ENCODE measurements at regions not wholly inside any gene's neighbourhood (a gene's known extent, or its start where the extent isn't known, plus 50 kb on each side); places are given as distances from the start of the nearest gene placed in this dataset.

DNA sequence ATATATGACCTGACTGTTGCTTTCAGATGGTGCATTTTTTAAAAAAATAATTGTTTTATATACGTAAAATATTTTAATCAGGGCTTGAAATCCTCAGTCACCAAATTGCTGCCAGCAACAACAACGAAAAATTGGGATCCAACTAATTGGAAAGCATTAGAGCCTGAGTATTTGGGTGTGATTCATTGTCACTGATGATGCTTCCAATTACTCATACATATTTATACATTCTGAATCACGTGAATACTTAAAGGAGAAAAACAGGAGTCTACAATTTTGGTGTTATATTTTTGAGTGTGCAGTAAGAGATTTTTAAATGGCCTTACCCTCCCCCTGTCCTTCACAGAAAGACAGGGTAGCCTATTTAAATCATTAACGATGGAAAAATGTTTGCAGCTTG is 765.6 kb upstream of the TENM3 start:
- DNase-seq (ENCODE audit: low read depth in 2 of 2) = no peak

DNA sequence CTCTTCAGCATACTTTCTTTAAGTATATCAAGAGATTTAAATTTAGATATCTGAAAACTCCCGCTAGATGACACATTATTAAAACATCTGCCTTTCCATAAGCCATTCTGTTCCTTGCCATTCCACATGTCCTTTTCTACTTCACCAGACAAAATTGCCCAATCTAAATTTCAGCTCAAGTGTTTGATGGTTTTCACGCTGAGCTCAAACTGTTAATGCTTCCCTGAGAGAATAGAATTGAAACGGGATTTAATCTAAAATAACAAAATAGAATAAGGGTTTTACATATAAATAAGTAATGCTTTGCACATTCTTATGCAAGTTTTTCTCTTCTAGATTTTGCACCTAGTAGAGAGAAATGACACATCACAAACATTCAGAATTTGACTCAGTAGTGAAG is 764.5 kb upstream of the TENM3 start:
- DNase-seq (ENCODE audit: low read depth in 2 of 2) = no peak

- DNase-seq (ENCODE audit: low read depth in 2 of 2) = no peak
These were observed 764.1 kb upstream of the TENM3 start for GRCh38 chr4:181479141-181479540.

- DNase-seq (ENCODE audit: low read depth in 2 of 2) = no peak
These were observed 758.8 kb upstream of the TENM3 start for GRCh38 chr4:181484396-181484795.

GRCh38 chr4:181488926-181489325 is 754.3 kb upstream of the TENM3 start:
- DNase-seq (ENCODE audit: low read depth in 2 of 2) = no peak

DNA sequence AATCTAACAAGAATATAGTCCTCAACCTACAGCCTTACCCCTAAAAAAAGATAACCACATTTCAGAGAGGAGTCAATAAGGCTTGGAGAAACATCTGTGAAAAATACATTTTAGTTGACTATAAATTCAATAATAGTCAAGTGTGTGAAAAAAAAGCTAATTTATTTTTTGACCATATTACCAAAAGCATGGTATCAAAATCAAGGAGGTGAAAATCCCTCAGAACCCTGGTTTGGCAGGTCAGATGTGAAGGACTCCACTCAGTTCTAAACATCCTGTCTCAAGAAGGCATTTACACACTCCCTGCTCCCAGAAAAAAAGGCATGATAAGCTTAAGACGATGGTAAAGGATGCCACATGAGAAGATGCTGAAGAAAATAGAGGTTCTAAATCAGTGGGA is 745.1 kb upstream of the TENM3 start:
- no peak for DNase-seq (ENCODE audit: low read depth in 2 of 2)

DNA sequence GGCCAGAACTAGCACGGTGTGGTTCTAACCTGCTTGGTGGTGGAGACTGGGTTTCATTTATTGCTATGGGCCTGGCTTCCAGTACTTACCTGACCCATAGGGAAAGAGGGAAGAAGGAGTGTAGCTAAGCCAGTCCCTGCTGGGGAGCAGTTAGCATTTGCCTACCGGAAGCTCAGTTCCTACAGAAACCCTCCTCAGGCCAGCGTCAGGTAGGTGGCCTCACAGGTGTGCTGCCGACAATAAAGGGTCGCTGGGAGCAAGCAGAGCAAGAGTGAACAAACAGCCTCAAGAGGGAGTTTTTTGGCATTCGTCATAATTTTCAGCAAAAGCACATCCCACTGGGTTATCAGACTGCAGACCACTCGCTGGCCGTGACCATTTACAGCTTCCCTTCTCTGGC is 740.6 kb upstream of the TENM3 start:
- no peak for DNase-seq (ENCODE audit: low read depth in 2 of 2)

GRCh38 chr4:181503687-181504390 is 739.4 kb upstream of the TENM3 start:
- no peak for DNase-seq (ENCODE audit: low read depth in 2 of 2)

GRCh38 chr4:181504924-181505323 is 738.3 kb upstream of the TENM3 start:
- DNase-seq (ENCODE audit: low read depth in 2 of 2) = no peak

- DNase-seq (ENCODE audit: low read depth in 2 of 2) = no peak
These were observed 735.9 kb upstream of the TENM3 start for GRCh38 chr4:181507180-181507835.

DNA sequence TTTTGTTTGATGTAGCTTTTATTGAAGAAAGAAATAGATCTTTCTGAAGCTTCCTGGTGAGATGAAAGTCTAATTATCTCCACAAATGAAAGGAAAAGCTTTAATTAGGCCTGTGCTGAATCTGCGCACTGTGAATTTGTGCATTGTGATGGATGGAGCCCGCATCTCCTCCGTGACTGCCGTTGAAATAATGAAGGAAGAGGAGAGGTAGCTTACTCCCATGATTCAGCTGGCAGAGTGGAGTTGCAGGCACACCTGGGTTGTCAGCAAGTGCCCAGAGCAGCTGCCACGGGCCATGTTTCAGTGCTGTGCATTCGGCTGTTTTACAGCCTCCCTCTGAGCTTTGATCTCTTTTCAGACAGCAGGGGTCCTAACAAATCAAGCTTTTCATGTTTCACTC is 735.3 kb upstream of the TENM3 start:
- DNase-seq (ENCODE audit: low read depth in 2 of 2) = no peak

- DNase-seq (ENCODE audit: low read depth in 2 of 2) = no peak
These were observed 734.6 kb upstream of the TENM3 start for GRCh38 chr4:181508601-181509000.

- no peak for DNase-seq (ENCODE audit: low read depth in 2 of 2)
These were observed 734.1 kb upstream of the TENM3 start for GRCh38 chr4:181509073-181509472.

- no peak for DNase-seq (ENCODE audit: low read depth in 2 of 2)
These were observed 725.7 kb upstream of the TENM3 start for GRCh38 chr4:181517491-181517890.

- DNase-seq (ENCODE audit: low read depth in 2 of 2) = no peak
These were observed 722.4 kb upstream of the TENM3 start for GRCh38 chr4:181520790-181521189.

DNA sequence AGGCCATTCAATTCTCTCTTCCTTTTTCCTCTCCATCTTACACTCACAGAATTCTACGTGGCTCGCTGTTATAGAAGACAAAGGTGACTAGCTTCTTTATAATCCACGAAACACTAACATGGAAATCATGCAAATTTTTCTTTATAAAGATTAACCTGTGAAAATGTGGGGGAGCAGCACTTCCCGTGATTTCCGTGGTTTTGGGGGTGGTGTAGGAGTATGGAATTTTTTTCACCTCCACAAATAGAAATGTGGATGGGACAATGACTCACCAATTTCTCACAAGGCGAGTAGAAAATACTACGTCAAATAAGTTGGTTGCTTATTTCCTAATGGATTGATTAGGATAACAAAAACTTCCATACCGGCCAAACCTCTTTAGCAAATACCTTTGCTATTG is 719.2 kb upstream of the TENM3 start:
- no peak for DNase-seq (ENCODE audit: low read depth in 2 of 2)

GRCh38 chr4:181524499-181524898 is 718.7 kb upstream of the TENM3 start:
- DNase-seq (ENCODE audit: low read depth in 2 of 2) = no peak

DNA sequence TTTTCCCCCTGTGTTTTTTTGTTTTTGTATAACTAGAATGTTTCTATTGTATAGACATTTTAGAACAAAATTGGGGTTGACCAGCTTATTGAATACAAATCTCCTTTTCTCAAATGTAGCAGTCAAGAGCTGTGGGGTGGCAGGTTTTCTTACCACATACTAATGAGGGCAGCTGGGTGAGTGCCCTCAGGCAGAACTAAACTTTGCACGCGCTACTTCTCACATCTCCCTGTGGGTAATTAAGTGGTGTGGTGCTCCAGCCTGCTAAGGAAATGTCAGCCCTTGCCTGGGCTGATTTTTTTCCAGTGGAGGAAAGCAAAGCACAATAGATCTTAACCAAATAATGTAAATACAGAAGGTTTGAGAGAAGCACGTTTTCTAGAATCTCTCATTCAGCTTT is 717.6 kb upstream of the TENM3 start:
- DNase-seq (ENCODE audit: low read depth in 2 of 2) = no peak

DNA sequence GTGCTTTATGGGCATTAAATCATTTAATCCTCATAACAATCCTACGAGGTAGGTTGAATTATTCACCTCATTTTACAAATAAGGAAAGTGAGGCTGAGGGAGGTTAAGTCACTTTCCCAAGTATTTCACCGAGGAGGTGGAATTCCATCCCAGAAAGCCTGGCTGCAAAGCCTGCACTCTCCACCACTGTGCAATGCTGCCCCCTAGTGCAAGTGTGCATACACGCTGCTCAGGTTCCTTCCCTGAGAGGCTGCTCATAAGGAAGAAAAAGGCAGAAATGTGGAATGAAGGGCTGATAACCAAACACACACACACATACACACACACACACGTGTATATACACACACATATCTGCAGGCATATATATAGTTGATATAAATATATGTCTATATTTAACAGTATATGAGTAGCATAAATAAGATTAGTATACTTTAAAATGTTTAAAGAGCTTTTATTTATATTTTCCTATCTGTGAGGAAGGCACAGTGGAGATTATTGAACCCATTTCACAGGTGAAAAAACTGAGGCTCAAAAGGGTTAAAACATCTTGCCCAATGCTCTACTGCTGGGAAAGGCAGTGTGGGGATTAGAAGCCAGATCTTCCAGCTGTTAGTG is 714.5 kb upstream of the TENM3 start:
- peak in 1 of 2 donors; percentile 11 for DNase-seq (ENCODE audit: low read depth in 2 of 2)

DNA sequence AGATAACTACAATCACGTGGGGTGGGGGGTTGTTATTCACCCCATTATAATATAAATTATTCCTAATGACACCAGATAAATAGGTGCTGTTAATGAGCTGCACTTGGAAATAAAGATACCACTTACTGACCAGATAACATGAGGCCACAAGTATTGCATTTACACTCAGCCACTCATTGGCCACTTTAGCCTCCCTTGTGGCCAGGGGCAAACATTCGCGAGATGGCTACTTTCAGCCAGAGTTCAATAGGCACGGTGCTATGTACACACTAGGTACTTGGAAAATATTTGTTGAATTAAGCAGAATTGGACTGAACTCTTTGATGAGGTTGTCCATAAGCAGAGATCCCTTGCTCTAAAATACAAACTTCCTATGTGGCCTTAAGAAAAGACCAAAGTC is 713.7 kb upstream of the TENM3 start:
- DNase-seq (ENCODE audit: low read depth in 2 of 2) = no peak

DNA sequence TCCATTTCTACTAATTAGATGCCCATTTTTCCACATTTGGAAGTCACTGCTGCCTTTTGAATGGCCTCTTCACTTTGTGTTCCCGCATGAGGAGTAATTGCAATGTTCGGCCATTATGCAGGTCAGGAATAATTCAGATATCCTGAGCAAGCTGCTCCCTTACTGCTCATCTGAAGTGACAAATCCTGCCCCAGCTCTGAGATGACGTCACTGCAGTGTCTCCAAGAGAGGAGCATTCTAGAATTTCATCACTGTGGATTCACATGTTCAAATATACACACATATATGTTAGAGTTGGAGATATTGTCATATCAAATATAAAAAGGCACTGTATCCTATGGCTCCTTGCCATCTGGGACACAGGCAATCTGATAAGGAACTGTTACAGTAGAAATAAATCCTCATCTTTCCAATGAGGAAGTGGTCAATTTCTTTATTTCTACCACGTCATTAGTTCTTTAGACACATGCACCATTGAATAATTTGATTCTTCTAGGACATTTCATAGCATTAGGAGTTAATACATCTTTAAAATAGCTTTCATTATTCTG is 706.9 kb upstream of the TENM3 start:
- DNase-seq (ENCODE audit: low read depth in 2 of 2) = no peak

- no peak for DNase-seq (ENCODE audit: low read depth in 2 of 2)
These were observed 706.3 kb upstream of the TENM3 start for GRCh38 chr4:181536811-181537434.

GRCh38 chr4:181538431-181538830 is 704.8 kb upstream of the TENM3 start:
- no peak for DNase-seq (ENCODE audit: low read depth in 2 of 2)
